ENCODE measurements at regions not wholly inside any gene's neighbourhood (a gene's known extent, or its start where the extent isn't known, plus 50 kb on each side); places are given as distances from the start of the nearest gene placed in this dataset.

- TF ChIP-seq HNF4G (IDR thresholded peaks at IDR 0.05) (no peak), RXRA (IDR thresholded peaks at IDR 0.05) (no peak), SP1 (IDR thresholded peaks at IDR 0.05) (no peak), CTCF (IDR thresholded peaks at IDR 0.05; ENCODE audit: low read depth, low read length, missing input control) (no peak), EGR1 (IDR thresholded peaks at IDR 0.05; ENCODE audit: low read depth in 2 of 2) (no peak), REST (IDR thresholded peaks at IDR 0.05) (no peak), RAD21 (IDR thresholded peaks at IDR 0.05) (no peak), ATF3 (IDR thresholded peaks at IDR 0.05) (no peak)
These were observed 71.3 kb upstream of the LARGE1 start for GRCh38 chr22:33991620-33992019.
